ENCODE measurements at regions not wholly inside any gene's neighbourhood (a gene's known extent, or its start where the extent isn't known, plus 50 kb on each side); places are given as distances from the start of the nearest gene placed in this dataset.

DNA sequence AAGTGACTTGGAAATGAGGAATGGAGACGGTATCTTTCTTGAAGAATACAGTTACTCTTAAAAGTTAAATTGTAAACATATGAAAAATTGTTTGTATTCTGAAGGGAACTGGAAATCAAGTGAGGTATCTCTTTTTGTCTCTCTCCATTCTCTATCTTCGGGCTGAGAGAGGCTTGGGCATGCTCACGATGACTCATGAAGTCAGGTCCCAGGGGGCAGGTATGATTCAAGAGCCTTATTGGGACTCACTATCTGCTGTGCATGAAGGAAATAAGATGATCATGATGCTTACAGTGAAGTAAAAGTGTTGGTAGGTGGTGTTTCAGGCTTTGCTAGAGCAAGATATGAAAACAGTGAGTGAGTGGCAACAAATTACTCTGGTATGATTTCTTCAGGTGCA lies 200.4 kb upstream of the PITX2 start:
- no peak overlapping the region for H3K27ac ChIP-seq (ENCODE audit: low read depth, low read length)
- H3K36me3 ChIP-seq (ENCODE audit: control insufficient read depth in 1 of 2, insufficient read depth in 2 of 2, low read length in 2 of 2), result no peaks in the 10 kb centered on the region
- no peak overlapping the region for H3K9ac ChIP-seq (ENCODE audit: low read depth in 1 of 2, low read length in 2 of 2)
- H3K4me3 ChIP-seq (ENCODE audit: low read depth in 1 of 2, low read length in 2 of 2), result no peak overlapping the region
- no peaks in the 10 kb centered on the region for H3K4me1 ChIP-seq (ENCODE audit: control insufficient read depth in 1 of 2, insufficient read depth in 2 of 2, low read length in 2 of 2)
- no peaks in the 10 kb centered on the region for H3K9me3 ChIP-seq (ENCODE audit: control insufficient read depth in 1 of 2, low read length in 2 of 2)
- H3K27me3 ChIP-seq (ENCODE audit: control insufficient read depth in 1 of 2, insufficient read depth in 2 of 2, low read length in 2 of 2), result no peaks in the 10 kb centered on the region

- Histone ChIP-seq H3K4me3 (ENCODE audit: low read depth in 1 of 2, low read length in 2 of 2) (no peak overlapping the region), H3K9me3 (ENCODE audit: control insufficient read depth in 1 of 2, low read length in 2 of 2) (no peaks in the 10 kb centered on the region), H3K4me1 (ENCODE audit: control insufficient read depth in 1 of 2, insufficient read depth in 2 of 2, low read length in 2 of 2) (no peaks in the 10 kb centered on the region), H3K27ac (ENCODE audit: low read depth, low read length) (no peak overlapping the region), H3K27me3 (ENCODE audit: control insufficient read depth in 1 of 2, insufficient read depth in 2 of 2, low read length in 2 of 2) (no peaks in the 10 kb centered on the region), H3K9ac (ENCODE audit: low read depth in 1 of 2, low read length in 2 of 2) (no peak overlapping the region), H3K36me3 (ENCODE audit: control insufficient read depth in 1 of 2, insufficient read depth in 2 of 2, low read length in 2 of 2) (no peaks in the 10 kb centered on the region)
Observed at GRCh38 chr4:110824344-110824743, 201.5 kb upstream of the PITX2 start.

- no peaks in the 10 kb centered on the region for H3K9me3 ChIP-seq (ENCODE audit: control insufficient read depth in 1 of 2, low read length in 2 of 2)
- H3K27ac ChIP-seq (ENCODE audit: low read depth, low read length), result no peak overlapping the region
- H3K4me1 ChIP-seq (ENCODE audit: control insufficient read depth in 1 of 2, insufficient read depth in 2 of 2, low read length in 2 of 2), result no peaks in the 10 kb centered on the region
- H3K27me3 ChIP-seq (ENCODE audit: control insufficient read depth in 1 of 2, insufficient read depth in 2 of 2, low read length in 2 of 2), result no peaks in the 10 kb centered on the region
- H3K9ac ChIP-seq (ENCODE audit: low read depth in 1 of 2, low read length in 2 of 2), result no peak overlapping the region
- no peak overlapping the region for H3K4me3 ChIP-seq (ENCODE audit: low read depth in 1 of 2, low read length in 2 of 2)
- no peaks in the 10 kb centered on the region for H3K36me3 ChIP-seq (ENCODE audit: control insufficient read depth in 1 of 2, insufficient read depth in 2 of 2, low read length in 2 of 2)
Observed at GRCh38 chr4:110826656-110827055, 203.8 kb upstream of the PITX2 start.

- Histone ChIP-seq H3K27me3 (ENCODE audit: control insufficient read depth in 1 of 2, insufficient read depth in 2 of 2, low read length in 2 of 2) (no peaks in the 10 kb centered on the region), H3K27ac (ENCODE audit: low read depth, low read length) (no peak overlapping the region)
Observed at GRCh38 chr4:110830461-110830860, 207.6 kb upstream of the PITX2 start.

DNA sequence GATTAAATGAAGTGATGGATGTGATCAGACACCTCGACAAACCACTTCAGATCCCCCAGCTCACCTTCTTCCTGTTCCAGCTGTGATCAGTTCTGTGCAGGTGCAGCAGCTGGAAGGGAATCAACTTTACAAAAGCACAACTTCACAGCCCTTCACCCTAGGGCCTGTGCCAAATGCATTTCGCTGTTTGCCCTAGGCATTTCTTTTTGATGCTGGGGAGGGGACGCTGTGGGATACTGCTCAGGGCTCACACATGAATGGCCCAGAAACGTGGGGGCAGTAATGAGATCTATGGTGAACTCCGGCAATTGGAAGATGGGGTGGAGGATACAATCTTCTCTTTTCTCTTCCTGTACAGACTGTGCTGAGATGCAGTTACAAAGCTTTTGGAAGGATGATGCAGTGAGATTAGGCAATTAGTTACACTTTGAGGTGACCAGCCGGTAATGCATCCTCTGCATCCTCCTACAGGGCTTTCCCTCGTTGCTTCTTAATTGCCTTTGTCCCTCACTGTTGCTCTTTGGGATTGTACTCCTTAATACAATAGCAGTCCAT lies 215.1 kb upstream of the PITX2 start:
- Histone ChIP-seq H3K27ac (ENCODE audit: low read depth, low read length) (no peak overlapping the region), H3K4me3 (ENCODE audit: low read depth in 1 of 2, low read length in 2 of 2) (no peak overlapping the region), H3K36me3 (ENCODE audit: control insufficient read depth in 1 of 2, insufficient read depth in 2 of 2, low read length in 2 of 2) (no peaks in the 10 kb centered on the region), H3K9me3 (ENCODE audit: control insufficient read depth in 1 of 2, low read length in 2 of 2) (no peaks in the 10 kb centered on the region), H3K27me3 (ENCODE audit: control insufficient read depth in 1 of 2, insufficient read depth in 2 of 2, low read length in 2 of 2) (no peaks in the 10 kb centered on the region), H3K9ac (ENCODE audit: low read depth in 1 of 2, low read length in 2 of 2) (no peak overlapping the region), H3K4me1 (ENCODE audit: control insufficient read depth in 1 of 2, insufficient read depth in 2 of 2, low read length in 2 of 2) (no peaks in the 10 kb centered on the region)

More at GRCh38 chr4:110830461-110830860, 207.6 kb upstream of the PITX2 start:
- Histone ChIP-seq H3K4me3 (ENCODE audit: low read depth in 1 of 2, low read length in 2 of 2) (no peak overlapping the region), H3K9me3 (ENCODE audit: control insufficient read depth in 1 of 2, low read length in 2 of 2) (no peaks in the 10 kb centered on the region), H3K9ac (ENCODE audit: low read depth in 1 of 2, low read length in 2 of 2) (no peak overlapping the region), H3K36me3 (ENCODE audit: control insufficient read depth in 1 of 2, insufficient read depth in 2 of 2, low read length in 2 of 2) (no peaks in the 10 kb centered on the region), H3K4me1 (ENCODE audit: control insufficient read depth in 1 of 2, insufficient read depth in 2 of 2, low read length in 2 of 2) (no peaks in the 10 kb centered on the region)

DNA sequence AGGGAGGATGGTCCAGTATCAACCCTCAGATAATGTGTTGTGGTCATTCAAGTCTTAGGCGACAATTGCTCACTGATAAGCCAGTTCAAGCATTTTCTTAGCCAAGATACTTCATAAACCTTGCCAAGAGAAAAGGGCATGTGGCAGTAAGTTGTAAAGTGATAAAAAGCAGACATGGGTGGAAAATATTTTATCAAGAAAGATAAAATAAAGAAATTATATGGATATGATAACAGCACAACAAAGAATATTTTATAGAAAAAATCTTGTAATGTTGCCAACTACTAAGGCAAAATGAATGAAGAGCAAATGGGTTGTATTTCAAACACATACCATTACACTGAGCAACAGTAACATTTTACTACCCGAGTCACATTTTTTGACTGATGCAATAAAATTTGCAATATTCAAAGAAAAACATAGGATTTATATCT lies 217.4 kb upstream of the PITX2 start:
- Histone ChIP-seq H3K9me3 (ENCODE audit: control insufficient read depth in 1 of 2, low read length in 2 of 2) (no peaks in the 10 kb centered on the region), H3K4me3 (ENCODE audit: low read depth in 1 of 2, low read length in 2 of 2) (no peak overlapping the region), H3K36me3 (ENCODE audit: control insufficient read depth in 1 of 2, insufficient read depth in 2 of 2, low read length in 2 of 2) (no peaks in the 10 kb centered on the region), H3K27me3 (ENCODE audit: control insufficient read depth in 1 of 2, insufficient read depth in 2 of 2, low read length in 2 of 2) (no peaks in the 10 kb centered on the region), H3K4me1 (ENCODE audit: control insufficient read depth in 1 of 2, insufficient read depth in 2 of 2, low read length in 2 of 2) (no peaks in the 10 kb centered on the region), H3K9ac (ENCODE audit: low read depth in 1 of 2, low read length in 2 of 2) (no peak overlapping the region), H3K27ac (ENCODE audit: low read depth, low read length) (no peak overlapping the region)

GRCh38 chr4:110848787-110849186 lies 225.9 kb upstream of the PITX2 start:
- H3K4me1 ChIP-seq (ENCODE audit: control insufficient read depth in 1 of 2, insufficient read depth in 2 of 2, low read length in 2 of 2), result no peaks in the 10 kb centered on the region
- no peaks in the 10 kb centered on the region for H3K36me3 ChIP-seq (ENCODE audit: control insufficient read depth in 1 of 2, insufficient read depth in 2 of 2, low read length in 2 of 2)
- H3K9ac ChIP-seq (ENCODE audit: low read depth in 1 of 2, low read length in 2 of 2), result no peak overlapping the region
- peaks cover 8 to 15% of the 10 kb centered on the region in 2 donors for H3K27me3 ChIP-seq (ENCODE audit: control insufficient read depth in 1 of 2, insufficient read depth in 2 of 2, low read length in 2 of 2)
- H3K4me3 ChIP-seq (ENCODE audit: low read depth in 1 of 2, low read length in 2 of 2), result no peak overlapping the region
- H3K9me3 ChIP-seq (ENCODE audit: control insufficient read depth in 1 of 2, low read length in 2 of 2), result no peaks in the 10 kb centered on the region
- H3K27ac ChIP-seq (ENCODE audit: low read depth, low read length), result no peak overlapping the region

DNA sequence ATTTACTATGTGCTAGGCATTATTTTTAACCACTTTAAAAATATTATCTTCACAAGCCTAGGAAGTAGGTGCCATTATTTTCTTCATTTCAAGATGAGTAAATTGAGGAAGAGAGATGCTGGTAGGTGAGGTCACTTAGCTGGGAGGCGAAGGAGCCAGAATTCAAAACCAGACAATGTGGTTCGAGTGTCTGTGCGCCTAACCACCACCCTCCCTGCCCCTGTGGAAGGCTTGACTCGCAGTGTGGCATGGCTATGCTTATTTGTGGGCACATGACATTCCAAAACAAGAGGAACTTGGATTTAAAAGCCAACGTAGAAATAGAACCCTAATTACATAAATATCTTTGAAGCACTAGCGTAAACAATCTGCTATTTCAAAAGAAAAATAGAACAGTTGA lies 226.6 kb upstream of the PITX2 start:
- no peaks in the 10 kb centered on the region for H3K9me3 ChIP-seq (ENCODE audit: control insufficient read depth in 1 of 2, low read length in 2 of 2)
- H3K27ac ChIP-seq (ENCODE audit: low read depth, low read length), result no peak overlapping the region
- H3K4me3 ChIP-seq (ENCODE audit: low read depth in 1 of 2, low read length in 2 of 2), result no peak overlapping the region
- no peak overlapping the region for H3K9ac ChIP-seq (ENCODE audit: low read depth in 1 of 2, low read length in 2 of 2)
- no peaks in the 10 kb centered on the region for H3K36me3 ChIP-seq (ENCODE audit: control insufficient read depth in 1 of 2, insufficient read depth in 2 of 2, low read length in 2 of 2)
- H3K27me3 ChIP-seq (ENCODE audit: control insufficient read depth in 1 of 2, insufficient read depth in 2 of 2, low read length in 2 of 2), result peaks cover 8 to 15% of the 10 kb centered on the region in 2 donors
- no peaks in the 10 kb centered on the region for H3K4me1 ChIP-seq (ENCODE audit: control insufficient read depth in 1 of 2, insufficient read depth in 2 of 2, low read length in 2 of 2)

- Histone ChIP-seq H3K4me1 (ENCODE audit: control insufficient read depth in 1 of 2, insufficient read depth in 2 of 2, low read length in 2 of 2) (no peaks in the 10 kb centered on the region), H3K9me3 (ENCODE audit: control insufficient read depth in 1 of 2, low read length in 2 of 2) (no peaks in the 10 kb centered on the region), H3K27me3 (ENCODE audit: control insufficient read depth in 1 of 2, insufficient read depth in 2 of 2, low read length in 2 of 2) (peaks cover 6 to 15% of the 10 kb centered on the region in 2 donors), H3K27ac (ENCODE audit: low read depth, low read length) (no peak overlapping the region), H3K36me3 (ENCODE audit: control insufficient read depth in 1 of 2, insufficient read depth in 2 of 2, low read length in 2 of 2) (no peaks in the 10 kb centered on the region), H3K4me3 (ENCODE audit: low read depth in 1 of 2, low read length in 2 of 2) (no peak overlapping the region), H3K9ac (ENCODE audit: low read depth in 1 of 2, low read length in 2 of 2) (no peak overlapping the region)
Observed at GRCh38 chr4:110850461-110851442, 227.9 kb upstream of the PITX2 start.

GRCh38 chr4:110851989-110852388 lies 229.1 kb upstream of the PITX2 start:
- no peak overlapping the region for H3K27ac ChIP-seq (ENCODE audit: low read depth, low read length)
- H3K4me1 ChIP-seq (ENCODE audit: control insufficient read depth in 1 of 2, insufficient read depth in 2 of 2, low read length in 2 of 2), result no peaks in the 10 kb centered on the region
- H3K9ac ChIP-seq (ENCODE audit: low read depth in 1 of 2, low read length in 2 of 2), result no peak overlapping the region
- no peaks in the 10 kb centered on the region for H3K36me3 ChIP-seq (ENCODE audit: control insufficient read depth in 1 of 2, insufficient read depth in 2 of 2, low read length in 2 of 2)
- H3K9me3 ChIP-seq (ENCODE audit: control insufficient read depth in 1 of 2, low read length in 2 of 2), result no peaks in the 10 kb centered on the region
- H3K4me3 ChIP-seq (ENCODE audit: low read depth in 1 of 2, low read length in 2 of 2), result no peak overlapping the region
- peaks cover 6 to 15% of the 10 kb centered on the region in 2 donors for H3K27me3 ChIP-seq (ENCODE audit: control insufficient read depth in 1 of 2, insufficient read depth in 2 of 2, low read length in 2 of 2)

Measured in duodenal mucosa (tissue), 2 donors.